GM12874 (cell line): ENCODE measurements at regions not wholly inside any gene's neighbourhood (a gene's known extent, or its start where the extent isn't known, plus 50 kb on each side); places are given as distances from the start of the nearest gene placed in this dataset.

Experiments
- CTCF ChIP-seq: IDR thresholded peaks from 2 replicates; pipeline ENCODE4 v1.5.1; 2011; ENCODE audit warnings: low read depth, mild to moderate bottlenecking, control low read depth, low read length, moderate library complexity; ENCODE audit not compliant: insufficient read depth

- TF ChIP-seq CTCF, result no peak
Measured at GRCh38 chr19:31057476-31057875, 291.8 kb downstream of the TSHZ3 start.

- TF ChIP-seq CTCF, result no peak
Measured at GRCh38 chr19:31055454-31055853, 293.8 kb downstream of the TSHZ3 start.

GRCh38 chr19:31054430-31054829 lies 294.8 kb downstream of the TSHZ3 start:
- no peak for TF ChIP-seq CTCF

GRCh38 chr19:31049431-31049830 lies 299.8 kb downstream of the TSHZ3 start:
- no peak for TF ChIP-seq CTCF

GRCh38 chr19:31046024-31046423 lies 303.2 kb downstream of the TSHZ3 start:
- TF ChIP-seq CTCF, result no peak

GRCh38 chr19:31041461-31041860 lies 307.8 kb downstream of the TSHZ3 start:
- no peak for TF ChIP-seq CTCF

- TF ChIP-seq CTCF, result no peak
Measured at GRCh38 chr19:31039151-31039550, 310.1 kb downstream of the TSHZ3 start.
